AG09309 (cell line): ENCODE measurements at regions not wholly inside any gene's neighbourhood (a gene's known extent, or its start where the extent isn't known, plus 50 kb on each side); places are given as distances from the start of the nearest gene placed in this dataset.

Source experiments
- DNase-seq: peaks from one replicate; pipeline ENCODE4 v3.0.0-alpha.2; 2010; ENCODE audit warnings: low read depth
- H3K4me3 ChIP-seq: 2 replicates; pipeline ENCODE4 v1.5.1; 2011; ENCODE audit warnings: mild to moderate bottlenecking, low read depth, low read length, moderate library complexity; ENCODE audit not compliant: control insufficient read depth
- TF ChIP-seq, protein P1 (sequence below): IDR thresholded peaks from 2 replicates; pipeline ENCODE4 v1.5.1; 2011; ENCODE audit warnings: mild to moderate bottlenecking, low read depth, low read length, inconsistent platforms; ENCODE audit not compliant: insufficient read depth, control insufficient read depth; ENCODE audit errors: missing control alignments

- TF ChIP-seq, protein P1, sequence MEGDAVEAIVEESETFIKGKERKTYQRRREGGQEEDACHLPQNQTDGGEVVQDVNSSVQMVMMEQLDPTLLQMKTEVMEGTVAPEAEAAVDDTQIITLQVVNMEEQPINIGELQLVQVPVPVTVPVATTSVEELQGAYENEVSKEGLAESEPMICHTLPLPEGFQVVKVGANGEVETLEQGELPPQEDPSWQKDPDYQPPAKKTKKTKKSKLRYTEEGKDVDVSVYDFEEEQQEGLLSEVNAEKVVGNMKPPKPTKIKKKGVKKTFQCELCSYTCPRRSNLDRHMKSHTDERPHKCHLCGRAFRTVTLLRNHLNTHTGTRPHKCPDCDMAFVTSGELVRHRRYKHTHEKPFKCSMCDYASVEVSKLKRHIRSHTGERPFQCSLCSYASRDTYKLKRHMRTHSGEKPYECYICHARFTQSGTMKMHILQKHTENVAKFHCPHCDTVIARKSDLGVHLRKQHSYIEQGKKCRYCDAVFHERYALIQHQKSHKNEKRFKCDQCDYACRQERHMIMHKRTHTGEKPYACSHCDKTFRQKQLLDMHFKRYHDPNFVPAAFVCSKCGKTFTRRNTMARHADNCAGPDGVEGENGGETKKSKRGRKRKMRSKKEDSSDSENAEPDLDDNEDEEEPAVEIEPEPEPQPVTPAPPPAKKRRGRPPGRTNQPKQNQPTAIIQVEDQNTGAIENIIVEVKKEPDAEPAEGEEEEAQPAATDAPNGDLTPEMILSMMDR, result no peak
- H3K4me3 ChIP-seq, result no peak overlapping the region
- DNase-seq, result no peak
Observed at GRCh38 chr9:119601632-119602031, 232.4 kb upstream of the BRINP1 start.

DNA sequence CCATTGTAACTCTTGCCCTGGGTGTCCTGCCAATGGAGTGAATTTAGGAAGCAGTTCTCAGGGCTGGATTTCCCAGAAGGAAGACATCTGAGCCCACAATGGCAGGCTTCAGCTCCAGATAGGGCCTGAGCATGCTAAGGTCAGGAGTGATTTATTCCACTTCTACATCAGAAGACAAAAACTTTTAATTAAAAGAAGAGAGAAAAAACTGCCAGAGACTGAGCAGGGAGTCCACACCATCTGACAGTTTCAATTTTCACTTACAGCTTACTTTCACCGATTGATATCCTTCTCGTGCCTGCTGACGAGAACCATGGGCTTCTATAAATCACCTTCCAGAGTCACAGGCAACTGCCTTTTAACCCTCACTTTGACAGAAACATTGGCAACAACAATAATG lies 228.3 kb upstream of the BRINP1 start:
- DNase-seq, result no peak
- TF ChIP-seq, protein P1, result no peak

GRCh38 chr9:119596703-119597102 lies 227.5 kb upstream of the BRINP1 start:
- no peak for DNase-seq
- H3K4me3 ChIP-seq, result no peak overlapping the region
- TF ChIP-seq, protein P1, result no peak

More for the DNA sequence above, 228.3 kb upstream of the BRINP1 start:
- no peak overlapping the region for H3K4me3 ChIP-seq

DNA sequence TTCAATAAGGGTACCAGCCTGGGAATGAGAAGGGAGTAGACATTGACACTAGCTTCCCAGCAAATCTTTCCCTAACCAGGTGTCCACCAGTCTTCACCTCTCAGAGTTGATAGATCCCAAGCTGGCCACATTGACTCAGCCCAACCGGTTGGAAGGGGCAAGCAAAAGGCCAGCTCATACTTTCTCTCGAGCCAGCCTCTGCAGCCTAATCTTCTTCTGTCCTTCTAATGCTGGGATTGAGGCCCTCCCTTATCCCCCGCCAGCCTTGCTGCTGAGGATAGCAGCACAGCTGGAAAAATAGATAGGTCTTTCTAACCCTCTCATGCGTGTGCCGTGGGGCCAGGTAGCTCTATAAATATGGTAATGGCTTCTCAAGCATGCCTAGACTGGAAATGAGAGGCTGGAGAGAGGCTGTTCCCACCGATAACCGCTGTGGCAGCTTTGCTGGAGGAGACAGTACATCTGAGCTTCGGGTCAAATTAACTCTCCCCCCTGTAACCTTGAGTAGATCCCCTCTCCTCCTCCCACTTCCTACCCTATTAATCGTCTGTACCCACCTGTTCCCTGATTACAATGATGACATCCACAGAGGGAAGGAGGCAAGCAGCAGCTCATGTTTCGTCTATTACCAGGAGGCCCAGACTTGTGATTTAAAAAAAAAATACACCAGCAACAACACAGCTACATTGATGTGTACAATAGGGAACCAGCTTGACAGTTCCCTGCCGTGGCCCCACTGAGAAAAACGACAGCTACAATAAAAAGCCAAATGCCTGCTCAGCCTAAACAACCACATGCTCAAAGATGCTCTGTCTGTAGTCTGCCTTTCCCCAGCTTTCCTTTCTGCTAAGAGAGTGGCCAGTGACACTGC lies 219.9 kb upstream of the BRINP1 start:
- DNase-seq, result no peak
- no peak overlapping the region for H3K4me3 ChIP-seq

GRCh38 chr9:119577881-119578280 lies 208.6 kb upstream of the BRINP1 start:
- no peak overlapping the region for H3K4me3 ChIP-seq
- no peak for DNase-seq
- TF ChIP-seq, protein P1, result no peak

More for the DNA sequence above, 219.9 kb upstream of the BRINP1 start:
- TF ChIP-seq, protein P1, result no peak

- DNase-seq, result no peak
- TF ChIP-seq, protein P1, result no peak
- no peak overlapping the region for H3K4me3 ChIP-seq
Observed at GRCh38 chr9:119559986-119560385, 190.8 kb upstream of the BRINP1 start.
